ENCODE measurements at regions not wholly inside any gene's neighbourhood (a gene's known extent, or its start where the extent isn't known, plus 50 kb on each side); places are given as distances from the start of the nearest gene placed in this dataset.

- Mint-ChIP-seq H3K27ac (no peak overlapping the region), H3K9me3 (peaks cover 0 to 2% (median 0%) of the 10 kb centered on the region in 7 donors), H3K27me3 (ENCODE audit: low read depth in 3 of 3) (peaks cover 0 to 2% (median 0%) of the 10 kb centered on the region in 3 donors), H3K36me3 (no peaks in the 10 kb centered on the region), H3K4me3 (no peak overlapping the region), H3K4me1 (no peaks in the 10 kb centered on the region)
- no peak overlapping the region for H3K27ac ChIP-seq (ENCODE audit: low read depth in 1 of 2, low read length in 2 of 2)
- H3K9me3 ChIP-seq (replicated peaks in 1 of 2; ENCODE audit: control insufficient read depth in 1 of 2, insufficient read depth in 1 of 2, low read length in 2 of 2), result no peaks in the 10 kb centered on the region
- H3K4me2 ChIP-seq (replicated peaks; ENCODE audit: extremely low read depth, low read length, poor library complexity, severe bottlenecking), result no peak overlapping the region
- no CpG with 5 or more reads among the region's 1 CpG for WGBS (ENCODE audit: insufficient coverage)
- no peak overlapping the region for H2AFZ ChIP-seq (ENCODE audit: insufficient read depth, low read depth, low read length, poor library complexity, severe bottlenecking)
- H3K79me2 ChIP-seq (ENCODE audit: insufficient read depth, low read length), result no peaks in the 10 kb centered on the region
- no peaks in the 10 kb centered on the region for H3K36me3 ChIP-seq (replicated peaks in 1 of 2; ENCODE audit: control insufficient read depth in 1 of 2, insufficient read depth in 2 of 2, low read length in 2 of 2)
- H3K4me3 ChIP-seq (replicated peaks in 1 of 3; ENCODE audit: low read depth in 2 of 3, low read length in 3 of 3), result no peak overlapping the region
- no peaks in the 10 kb centered on the region for H3K27me3 ChIP-seq (ENCODE audit: control insufficient read depth in 2 of 2, insufficient read depth in 2 of 2, low read length in 2 of 2)
- no peak overlapping the region for H3K9ac ChIP-seq (ENCODE audit: insufficient read depth, low read length, poor library complexity, severe bottlenecking)
- intact Hi-C loops (cut with micrococcal nuclease), result loop anchor here in 1 of 2 donors (10.0 kb wide), 1 partner anchor 58 kb away; no protein-coding TSS in a partner anchor
- no peaks in the 10 kb centered on the region for H4K20me1 ChIP-seq (ENCODE audit: insufficient read depth, low read length)
- DNase-seq, result no peak
- TF ChIP-seq CTCF (IDR thresholded peaks at IDR 0.05), result no peak
- no peaks in the 10 kb centered on the region for H3K4me1 ChIP-seq (ENCODE audit: control insufficient read depth in 1 of 2, insufficient read depth in 2 of 2, low read length in 2 of 2)
Observed at GRCh38 chr9:103942651-103943050, 151.5 kb upstream of the SMC2 start.

- H3K9me3 ChIP-seq (replicated peaks in 1 of 2; ENCODE audit: control insufficient read depth in 1 of 2, insufficient read depth in 1 of 2, low read length in 2 of 2), result no peaks in the 10 kb centered on the region
- Mint-ChIP-seq H3K4me1 (no peaks in the 10 kb centered on the region), H3K36me3 (no peaks in the 10 kb centered on the region), H3K9me3 (peaks cover 0 to 6% (median 2%) of the 10 kb centered on the region in 7 donors), H3K27ac (no peak overlapping the region), H3K27me3 (ENCODE audit: low read depth in 3 of 3) (peaks cover 0 to 1% (median 0%) of the 10 kb centered on the region in 3 donors), H3K4me3 (no peak overlapping the region)
- H3K79me2 ChIP-seq (ENCODE audit: insufficient read depth, low read length), result no peaks in the 10 kb centered on the region
- H3K4me1 ChIP-seq (ENCODE audit: control insufficient read depth in 1 of 2, insufficient read depth in 2 of 2, low read length in 2 of 2), result no peaks in the 10 kb centered on the region
- H3K4me2 ChIP-seq (replicated peaks; ENCODE audit: extremely low read depth, low read length, poor library complexity, severe bottlenecking), result no peak overlapping the region
- no peak for DNase-seq
- H2AFZ ChIP-seq (ENCODE audit: insufficient read depth, low read depth, low read length, poor library complexity, severe bottlenecking), result no peak overlapping the region
- no peaks in the 10 kb centered on the region for H4K20me1 ChIP-seq (ENCODE audit: insufficient read depth, low read length)
- no peak overlapping the region for H3K9ac ChIP-seq (ENCODE audit: insufficient read depth, low read length, poor library complexity, severe bottlenecking)
- H3K4me3 ChIP-seq (replicated peaks in 1 of 3; ENCODE audit: low read depth in 2 of 3, low read length in 3 of 3), result no peak overlapping the region
- no peak overlapping the region for H3K27ac ChIP-seq (ENCODE audit: low read depth in 1 of 2, low read length in 2 of 2)
- intact Hi-C loops (cut with micrococcal nuclease), result loop anchor here in 1 of 2 donors (10.0 kb wide), 1 partner anchor 64 kb away; no protein-coding TSS in a partner anchor
- no peak for TF ChIP-seq CTCF (IDR thresholded peaks at IDR 0.05)
- H3K27me3 ChIP-seq (ENCODE audit: control insufficient read depth in 2 of 2, insufficient read depth in 2 of 2, low read length in 2 of 2), result no peaks in the 10 kb centered on the region
- no peaks in the 10 kb centered on the region for H3K36me3 ChIP-seq (replicated peaks in 1 of 2; ENCODE audit: control insufficient read depth in 1 of 2, insufficient read depth in 2 of 2, low read length in 2 of 2)
Observed at GRCh38 chr9:103949096-103949495, 145.0 kb upstream of the SMC2 start.
